ENCODE measurements at regions not wholly inside any gene's neighbourhood (a gene's known extent, or its start where the extent isn't known, plus 50 kb on each side); places are given as distances from the start of the nearest gene placed in this dataset.

- Histone ChIP-seq H3K27ac (replicated peaks) (no peak overlapping the region), H3K4me3 (no peak overlapping the region), H3K36me3 (no peaks in the 10 kb centered on the region), H3K9me3 (replicated peaks) (no peaks in the 10 kb centered on the region), H3K27me3 (ENCODE audit: low read depth) (no peaks in the 10 kb centered on the region), H3K4me1 (no peaks in the 10 kb centered on the region)
- intact Hi-C loops (cut with micrococcal nuclease) = no loop called here
- DNase-seq = no peak
- TF ChIP-seq, protein P1, sequence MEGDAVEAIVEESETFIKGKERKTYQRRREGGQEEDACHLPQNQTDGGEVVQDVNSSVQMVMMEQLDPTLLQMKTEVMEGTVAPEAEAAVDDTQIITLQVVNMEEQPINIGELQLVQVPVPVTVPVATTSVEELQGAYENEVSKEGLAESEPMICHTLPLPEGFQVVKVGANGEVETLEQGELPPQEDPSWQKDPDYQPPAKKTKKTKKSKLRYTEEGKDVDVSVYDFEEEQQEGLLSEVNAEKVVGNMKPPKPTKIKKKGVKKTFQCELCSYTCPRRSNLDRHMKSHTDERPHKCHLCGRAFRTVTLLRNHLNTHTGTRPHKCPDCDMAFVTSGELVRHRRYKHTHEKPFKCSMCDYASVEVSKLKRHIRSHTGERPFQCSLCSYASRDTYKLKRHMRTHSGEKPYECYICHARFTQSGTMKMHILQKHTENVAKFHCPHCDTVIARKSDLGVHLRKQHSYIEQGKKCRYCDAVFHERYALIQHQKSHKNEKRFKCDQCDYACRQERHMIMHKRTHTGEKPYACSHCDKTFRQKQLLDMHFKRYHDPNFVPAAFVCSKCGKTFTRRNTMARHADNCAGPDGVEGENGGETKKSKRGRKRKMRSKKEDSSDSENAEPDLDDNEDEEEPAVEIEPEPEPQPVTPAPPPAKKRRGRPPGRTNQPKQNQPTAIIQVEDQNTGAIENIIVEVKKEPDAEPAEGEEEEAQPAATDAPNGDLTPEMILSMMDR (IDR thresholded peaks at IDR 0.05; ENCODE audit: borderline replicate concordance) = no peak
Measured at GRCh38 chr6:62446647-62447316, 160.8 kb upstream of the KHDRBS2 start.

- no peak for DNase-seq
- Histone ChIP-seq H3K4me3 (no peak overlapping the region), H3K9me3 (replicated peaks) (no peaks in the 10 kb centered on the region), H3K36me3 (no peaks in the 10 kb centered on the region), H3K27me3 (ENCODE audit: low read depth) (no peaks in the 10 kb centered on the region), H3K4me1 (no peaks in the 10 kb centered on the region), H3K27ac (replicated peaks) (no peak overlapping the region)
- TF ChIP-seq, protein P1 (IDR thresholded peaks at IDR 0.05; ENCODE audit: borderline replicate concordance) = no peak
- intact Hi-C loops (cut with micrococcal nuclease) = no loop called here
Measured at GRCh38 chr6:62445521-62445920, 159.5 kb upstream of the KHDRBS2 start.

DNA sequence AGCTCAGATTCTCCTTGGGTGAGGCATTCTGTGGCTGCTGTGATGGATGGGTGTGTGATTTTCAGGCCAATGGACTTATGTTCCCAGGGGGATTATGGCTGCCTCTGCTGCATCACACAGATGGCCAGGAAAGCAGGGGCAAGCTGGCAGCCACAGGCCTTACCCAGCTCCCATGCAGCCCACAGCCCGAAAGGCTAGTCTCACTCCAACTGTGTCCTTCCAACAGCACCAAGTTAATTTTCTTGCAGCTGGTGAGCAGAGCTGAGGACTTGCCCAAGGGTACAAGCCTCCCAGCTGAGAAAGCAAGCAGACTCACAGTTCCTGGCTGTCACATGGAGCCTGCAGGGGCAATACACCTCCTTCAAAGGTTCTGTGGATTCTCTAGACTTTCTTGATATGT lies 155.2 kb upstream of the KHDRBS2 start:
- no peaks in the 10 kb centered on the region for H3K36me3 ChIP-seq
- no peaks in the 10 kb centered on the region for H3K4me1 ChIP-seq
- TF ChIP-seq, protein P1 (IDR thresholded peaks at IDR 0.05; ENCODE audit: borderline replicate concordance) = no peak
- no peak overlapping the region for H3K4me3 ChIP-seq
- DNase-seq = no peak
- intact Hi-C loops (cut with micrococcal nuclease) = no loop called here
- H3K27ac ChIP-seq (replicated peaks) = no peak overlapping the region
- H3K27me3 ChIP-seq (ENCODE audit: low read depth) = no peaks in the 10 kb centered on the region
- peaks cover 28% of the 10 kb centered on the region for H3K9me3 ChIP-seq (replicated peaks)

- TF ChIP-seq, protein P1 (IDR thresholded peaks at IDR 0.05; ENCODE audit: borderline replicate concordance) = no peak
- Histone ChIP-seq H3K4me3 (no peak overlapping the region), H3K36me3 (no peaks in the 10 kb centered on the region), H3K27ac (replicated peaks) (no peak overlapping the region), H3K27me3 (ENCODE audit: low read depth) (no peaks in the 10 kb centered on the region), H3K9me3 (replicated peaks) (peaks cover 18% of the 10 kb centered on the region), H3K4me1 (no peaks in the 10 kb centered on the region)
- DNase-seq = no peak
- intact Hi-C loops (cut with micrococcal nuclease) = no loop called here
Measured at GRCh38 chr6:62429781-62430180, 143.8 kb upstream of the KHDRBS2 start.

- no peak for DNase-seq
- Histone ChIP-seq H3K4me1 (no peaks in the 10 kb centered on the region), H3K27ac (replicated peaks) (no peak overlapping the region), H3K9me3 (replicated peaks) (peaks cover 43% of the 10 kb centered on the region), H3K4me3 (no peak overlapping the region), H3K36me3 (no peaks in the 10 kb centered on the region), H3K27me3 (ENCODE audit: low read depth) (no peaks in the 10 kb centered on the region)
- TF ChIP-seq, protein P1 (IDR thresholded peaks at IDR 0.05; ENCODE audit: borderline replicate concordance) = no peak
- intact Hi-C loops (cut with micrococcal nuclease) = no loop called here
Measured at GRCh38 chr6:62400521-62401259, 114.7 kb upstream of the KHDRBS2 start.

All from left ventricle myocardium inferior (tissue), 1 donor.